ENCODE measurements at regions not wholly inside any gene's neighbourhood (a gene's known extent, or its start where the extent isn't known, plus 50 kb on each side); places are given as distances from the start of the nearest gene placed in this dataset.

GRCh38 chr12:24069532-24070395, 120.3 kb upstream of the SOX5 start:
- peak; percentile 10 for DNase-seq

GRCh38 chr12:24066865-24067264, 117.4 kb upstream of the SOX5 start:
- no peak for DNase-seq

GRCh38 chr12:24066097-24066496, 116.6 kb upstream of the SOX5 start:
- DNase-seq: no peak

GRCh38 chr12:24062642-24063245, 113.3 kb upstream of the SOX5 start:
- DNase-seq: no peak

GRCh38 chr12:24060089-24060488, 110.6 kb upstream of the SOX5 start:
- DNase-seq: no peak

- no peak for DNase-seq
Measured at GRCh38 chr12:24057920-24058476, 108.5 kb upstream of the SOX5 start.

- DNase-seq: no peak
Measured at GRCh38 chr12:24055747-24056146, 106.3 kb upstream of the SOX5 start.

GRCh38 chr12:24054416-24054815, 104.9 kb upstream of the SOX5 start:
- no peak for DNase-seq

GRCh38 chr12:24049728-24050127, 100.3 kb upstream of the SOX5 start:
- DNase-seq: no peak

GRCh38 chr12:24049101-24049500, 99.6 kb upstream of the SOX5 start:
- no peak for DNase-seq

GRCh38 chr12:24048446-24048845, 99.0 kb upstream of the SOX5 start:
- no peak for DNase-seq

GRCh38 chr12:24047326-24047725, 97.9 kb upstream of the SOX5 start:
- DNase-seq: no peak

GRCh38 chr12:24045816-24046257, 96.4 kb upstream of the SOX5 start:
- no peak for DNase-seq

GRCh38 chr12:24044941-24045703, 95.7 kb upstream of the SOX5 start:
- no peak for DNase-seq

- no peak for DNase-seq
Measured at GRCh38 chr12:24042651-24043050, 93.2 kb upstream of the SOX5 start.

- DNase-seq: no peak
Measured at GRCh38 chr12:24039113-24039525, 89.6 kb upstream of the SOX5 start.

GRCh38 chr12:24038211-24038997, 88.9 kb upstream of the SOX5 start:
- no peak for DNase-seq

- DNase-seq: no peak
Measured at GRCh38 chr12:24036438-24037216, 87.2 kb upstream of the SOX5 start.

- no peak for DNase-seq
Measured at GRCh38 chr12:24034894-24035293, 85.4 kb upstream of the SOX5 start.

- DNase-seq: no peak
Measured at GRCh38 chr12:24034160-24034559, 84.7 kb upstream of the SOX5 start.

- no peak for DNase-seq
Measured at GRCh38 chr12:24027352-24027751, 77.9 kb upstream of the SOX5 start.
